GM21390 (cell line): ENCODE measurements at regions not wholly inside any gene's neighbourhood (a gene's known extent, or its start where the extent isn't known, plus 50 kb on each side); places are given as distances from the start of the nearest gene placed in this dataset.
"Not testable (repeated sequence)": the region's sequence is repeated elsewhere in the genome, so short reads cannot be mapped to it uniquely, and the experiment has no call there.

Source experiments
- ATAC-seq: cut with Tn5 transposase; IDR thresholded peaks from one replicate; pipeline ENCODE4 v1.9.1; 2021; ENCODE audit not compliant: unreplicated experiment

- no peak for ATAC-seq
Observed at GRCh38 chr7:69426705-69427104, 171.6 kb upstream of the AUTS2 start.

- ATAC-seq: no peak
Observed at GRCh38 chr7:69428089-69428488, 170.2 kb upstream of the AUTS2 start.

GRCh38 chr7:69429911-69430383, 168.3 kb upstream of the AUTS2 start:
- ATAC-seq: no peak

- no peak for ATAC-seq
Observed at GRCh38 chr7:69430384-69431021, 167.8 kb upstream of the AUTS2 start.

GRCh38 chr7:69431626-69432025, 166.6 kb upstream of the AUTS2 start:
- ATAC-seq: no peak

- ATAC-seq: not testable (repeated sequence)
Observed at GRCh38 chr7:69432276-69432675, 166.0 kb upstream of the AUTS2 start.

GRCh38 chr7:69433081-69433480, 165.2 kb upstream of the AUTS2 start:
- no peak for ATAC-seq

- ATAC-seq: no peak
Observed at GRCh38 chr7:69434398-69434815, 163.9 kb upstream of the AUTS2 start.

GRCh38 chr7:69435711-69436110, 162.6 kb upstream of the AUTS2 start:
- no peak for ATAC-seq

- ATAC-seq: no peak
Observed at GRCh38 chr7:69436946-69437345, 161.3 kb upstream of the AUTS2 start.

- ATAC-seq: no peak
Observed at GRCh38 chr7:69438584-69439412, 159.5 kb upstream of the AUTS2 start.

GRCh38 chr7:69439636-69440325, 158.5 kb upstream of the AUTS2 start:
- no peak for ATAC-seq

GRCh38 chr7:69440976-69441375, 157.3 kb upstream of the AUTS2 start:
- no peak for ATAC-seq

GRCh38 chr7:69443136-69443535, 155.1 kb upstream of the AUTS2 start:
- no peak for ATAC-seq

- no peak for ATAC-seq
Observed at GRCh38 chr7:69445541-69445940, 152.7 kb upstream of the AUTS2 start.

GRCh38 chr7:69446213-69446612, 152.1 kb upstream of the AUTS2 start:
- not testable (repeated sequence) for ATAC-seq

GRCh38 chr7:69448071-69448470, 150.2 kb upstream of the AUTS2 start:
- no peak for ATAC-seq

- ATAC-seq: no peak
Observed at GRCh38 chr7:69450456-69450855, 147.8 kb upstream of the AUTS2 start.

- ATAC-seq: no peak
Observed at GRCh38 chr7:69451715-69452114, 146.6 kb upstream of the AUTS2 start.

- ATAC-seq: no peak
Observed at GRCh38 chr7:69452797-69453196, 145.5 kb upstream of the AUTS2 start.

- no peak for ATAC-seq
Observed at GRCh38 chr7:69457595-69458504, 140.4 kb upstream of the AUTS2 start.
